ENCODE measurements at regions not wholly inside any gene's neighbourhood (a gene's known extent, or its start where the extent isn't known, plus 50 kb on each side); places are given as distances from the start of the nearest gene placed in this dataset.
"Not testable (repeated sequence)": the region's sequence is repeated elsewhere in the genome, so short reads cannot be mapped to it uniquely, and the experiment has no call there.

- intact Hi-C loops (cut with DNase I): no loop called here
- Histone ChIP-seq H3K27me3 (no peaks in the 10 kb centered on the region), H3K9me3 (no peaks in the 10 kb centered on the region), H3K4me3 (no peak overlapping the region), H3K4me1 (ENCODE audit: insufficient read depth) (peaks cover 8% of the 10 kb centered on the region), H3K36me3 (no peaks in the 10 kb centered on the region), H3K27ac (no peak overlapping the region)
- WGBS, 3 donors: 77 to 81% (median 80%) methylated on average over 3 of the region's 3 CpGs
- TF ChIP-seq POLR2A (IDR thresholded peaks at IDR 0.05) (no peak), EP300 (IDR thresholded peaks at IDR 0.05) (no peak), CTCF (IDR thresholded peaks at IDR 0.05) (no peak)
- DNase-seq: no peak
Measured at GRCh38 chr2:238527565-238527964, 100.8 kb downstream of the ASB1 start.

GRCh38 chr2:238528953-238529781 lies 102.4 kb downstream of the ASB1 start:
- H3K9me3 ChIP-seq: no peaks in the 10 kb centered on the region
- intact Hi-C loops (cut with DNase I): no loop called here
- H3K4me3 ChIP-seq: no peak overlapping the region
- no peaks in the 10 kb centered on the region for H3K27me3 ChIP-seq
- no peak for DNase-seq
- H3K36me3 ChIP-seq: no peaks in the 10 kb centered on the region
- H3K27ac ChIP-seq: no peak overlapping the region
- H3K4me1 ChIP-seq (ENCODE audit: insufficient read depth): no peaks in the 10 kb centered on the region
- 80 to 85% (median 81%) methylated on average over 10 of the region's 10 CpGs for WGBS, 3 donors
- TF ChIP-seq POLR2A (IDR thresholded peaks at IDR 0.05) (no peak), CTCF (IDR thresholded peaks at IDR 0.05) (no peak), EP300 (IDR thresholded peaks at IDR 0.05) (no peak)

- intact Hi-C loops (cut with DNase I); DNase-seq; H3K36me3 ChIP-seq; H3K4me3 ChIP-seq; H3K27ac ChIP-seq; H3K9me3 ChIP-seq; H3K4me1 ChIP-seq (ENCODE audit: insufficient read depth); H3K27me3 ChIP-seq: not testable (repeated sequence)
- WGBS, 3 donors: 78% methylated on average over 4 of the region's 4 CpGs
Measured at GRCh38 chr2:238531017-238531645, 104.4 kb downstream of the ASB1 start.

GRCh38 chr2:238543732-238544131 lies 117.0 kb downstream of the ASB1 start:
- H3K4me3 ChIP-seq; DNase-seq; intact Hi-C loops (cut with DNase I); H3K27me3 ChIP-seq; H3K36me3 ChIP-seq; H3K27ac ChIP-seq; H3K4me1 ChIP-seq (ENCODE audit: insufficient read depth); H3K9me3 ChIP-seq: not testable (repeated sequence)
- 65 to 77% (median 71%) methylated on average over 3 of the region's 3 CpGs for WGBS, 3 donors

GRCh38 chr2:238548902-238549462 lies 122.3 kb downstream of the ASB1 start:
- H3K36me3 ChIP-seq: no peaks in the 10 kb centered on the region
- intact Hi-C loops (cut with DNase I): no loop called here
- TF ChIP-seq POLR2A (IDR thresholded peaks at IDR 0.05) (no peak), EP300 (IDR thresholded peaks at IDR 0.05) (no peak), CTCF (IDR thresholded peaks at IDR 0.05) (no peak)
- no peak for DNase-seq
- no peaks in the 10 kb centered on the region for H3K9me3 ChIP-seq
- no peak overlapping the region for H3K27ac ChIP-seq
- H3K27me3 ChIP-seq: no peaks in the 10 kb centered on the region
- no peak overlapping the region for H3K4me3 ChIP-seq
- no peaks in the 10 kb centered on the region for H3K4me1 ChIP-seq (ENCODE audit: insufficient read depth)
- 94 to 100% (median 94%) methylated on average over 5 of the region's 5 CpGs for WGBS, 3 donors

All from ovary (tissue), 7 donors.